ENCODE measurements at regions not wholly inside any gene's neighbourhood (a gene's known extent, or its start where the extent isn't known, plus 50 kb on each side); places are given as distances from the start of the nearest gene placed in this dataset.

- Histone ChIP-seq H2AFZ (ENCODE audit: low read length) (peak overlapping the region; percentile 66), H3K4me1 (ENCODE audit: insufficient read depth, low read length, poor library complexity, severe bottlenecking) (peaks cover 21% of the 10 kb centered on the region), H3K4me3 (ENCODE audit: low read length, poor library complexity, severe bottlenecking) (peak overlapping the region; percentile 21), H3K9me3 (ENCODE audit: insufficient read depth, low read depth, low read length) (no peaks in the 10 kb centered on the region), H3F3A (ENCODE audit: low read depth) (no peaks in the 10 kb centered on the region), H3K27me3 (ENCODE audit: insufficient read depth, low read length, poor library complexity, severe bottlenecking) (no peaks in the 10 kb centered on the region), H3K4me2 (ENCODE audit: low read depth, low read length, poor library complexity, severe bottlenecking) (peak overlapping the region; percentile 32), H3K36me3 (ENCODE audit: insufficient read depth, low read length) (no peaks in the 10 kb centered on the region), H3K79me2 (ENCODE audit: insufficient read depth, low read length) (no peaks in the 10 kb centered on the region), H4K20me1 (ENCODE audit: insufficient read depth, low read length, poor library complexity, severe bottlenecking) (no peaks in the 10 kb centered on the region), H3K9me2 (replicated peaks; ENCODE audit: low read depth, low read length) (no peaks in the 10 kb centered on the region), H3K9ac (ENCODE audit: low read depth, low read length, poor library complexity, severe bottlenecking) (no peak overlapping the region)
- peak; percentile 46; the same call in 1 of the 2 replicates for TF ChIP-seq CTCF (conservative IDR thresholded peaks at IDR 0.05; ENCODE audit: low read length)
- TF ChIP-seq EZH2phosphoT487 (IDR thresholded peaks at IDR 0.05; ENCODE audit: borderline replicate concordance): no peak
Measured at GRCh38 chr2:173462892-173463840, 108.5 kb downstream of the CDCA7 start.

DNA sequence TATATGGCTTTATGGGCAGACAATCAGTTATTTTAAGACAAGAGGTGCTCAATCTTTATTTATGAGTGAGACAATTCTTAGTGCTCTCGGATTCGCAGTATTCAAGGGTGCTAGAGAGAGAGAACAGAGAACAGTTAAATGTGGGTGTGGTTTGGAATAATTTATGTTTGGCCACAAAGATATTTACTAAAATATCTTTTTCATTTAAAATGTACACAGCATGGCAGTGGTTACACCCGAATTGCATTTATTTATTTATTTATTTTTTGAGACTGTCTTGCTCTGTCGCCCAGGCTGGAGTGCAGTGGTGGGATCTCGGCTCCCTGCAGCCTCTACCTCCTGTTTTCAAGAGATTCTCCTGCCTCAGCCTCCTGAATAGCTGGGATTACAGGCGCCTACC is 109.2 kb downstream of the CDCA7 start:
- Histone ChIP-seq H3K4me2 (ENCODE audit: low read depth, low read length, poor library complexity, severe bottlenecking) (no peak overlapping the region), H3K9me3 (ENCODE audit: insufficient read depth, low read depth, low read length) (no peaks in the 10 kb centered on the region)

DNA sequence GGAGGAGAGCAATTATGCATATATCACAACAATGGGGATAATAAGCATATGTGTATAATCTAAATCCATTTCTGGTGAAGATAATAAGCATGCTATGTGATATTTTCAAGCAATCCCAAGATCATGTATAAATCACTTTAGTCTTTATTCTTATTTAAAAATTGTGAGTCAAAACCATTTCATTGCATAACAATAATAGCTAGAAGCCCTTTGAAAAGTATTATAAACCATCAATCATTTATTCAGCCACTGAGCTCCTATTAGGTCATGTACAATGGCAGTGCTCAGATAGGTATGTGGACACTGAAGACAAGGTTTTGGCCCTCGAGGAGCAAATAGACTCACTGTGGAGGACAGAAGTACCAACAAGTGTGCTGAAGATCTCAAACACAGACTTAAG is 113.1 kb downstream of the CDCA7 start:
- H3K9ac ChIP-seq (ENCODE audit: low read depth, low read length, poor library complexity, severe bottlenecking): no peak overlapping the region
- no peaks in the 10 kb centered on the region for H4K20me1 ChIP-seq (ENCODE audit: insufficient read depth, low read length, poor library complexity, severe bottlenecking)
- H3K79me2 ChIP-seq (ENCODE audit: insufficient read depth, low read length): no peaks in the 10 kb centered on the region
- H3K4me1 ChIP-seq (ENCODE audit: insufficient read depth, low read length, poor library complexity, severe bottlenecking): peaks cover 10% of the 10 kb centered on the region
- H3F3A ChIP-seq (ENCODE audit: low read depth): no peaks in the 10 kb centered on the region
- H3K4me3 ChIP-seq (ENCODE audit: low read length, poor library complexity, severe bottlenecking): no peak overlapping the region
- TF ChIP-seq EZH2phosphoT487 (IDR thresholded peaks at IDR 0.05; ENCODE audit: borderline replicate concordance) (no peak), CTCF (conservative IDR thresholded peaks at IDR 0.05; ENCODE audit: low read length) (no peak)
- no peaks in the 10 kb centered on the region for H3K27me3 ChIP-seq (ENCODE audit: insufficient read depth, low read length, poor library complexity, severe bottlenecking)
- H3K36me3 ChIP-seq (ENCODE audit: insufficient read depth, low read length): no peaks in the 10 kb centered on the region
- H3K9me2 ChIP-seq (replicated peaks; ENCODE audit: low read depth, low read length): no peaks in the 10 kb centered on the region
- H3K9me3 ChIP-seq (ENCODE audit: insufficient read depth, low read depth, low read length): no peaks in the 10 kb centered on the region
- H2AFZ ChIP-seq (ENCODE audit: low read length): no peak overlapping the region
- no peak overlapping the region for H3K4me2 ChIP-seq (ENCODE audit: low read depth, low read length, poor library complexity, severe bottlenecking)

More for the DNA sequence above, 109.2 kb downstream of the CDCA7 start:
- H3K27me3 ChIP-seq (ENCODE audit: insufficient read depth, low read length, poor library complexity, severe bottlenecking): no peaks in the 10 kb centered on the region
- H3K9ac ChIP-seq (ENCODE audit: low read depth, low read length, poor library complexity, severe bottlenecking): no peak overlapping the region
- H3K36me3 ChIP-seq (ENCODE audit: insufficient read depth, low read length): no peaks in the 10 kb centered on the region
- TF ChIP-seq CTCF (conservative IDR thresholded peaks at IDR 0.05; ENCODE audit: low read length) (no peak), EZH2phosphoT487 (IDR thresholded peaks at IDR 0.05; ENCODE audit: borderline replicate concordance) (no peak)
- no peaks in the 10 kb centered on the region for H3F3A ChIP-seq (ENCODE audit: low read depth)
- no peak overlapping the region for H3K4me3 ChIP-seq (ENCODE audit: low read length, poor library complexity, severe bottlenecking)
- H4K20me1 ChIP-seq (ENCODE audit: insufficient read depth, low read length, poor library complexity, severe bottlenecking): no peaks in the 10 kb centered on the region
- no peaks in the 10 kb centered on the region for H3K9me2 ChIP-seq (replicated peaks; ENCODE audit: low read depth, low read length)
- H3K79me2 ChIP-seq (ENCODE audit: insufficient read depth, low read length): no peaks in the 10 kb centered on the region
- H3K4me1 ChIP-seq (ENCODE audit: insufficient read depth, low read length, poor library complexity, severe bottlenecking): peaks cover 21% of the 10 kb centered on the region
- 0 out of 2 replicates have a peak overlapping the region, but pooled peaks have one; percentile 66 for H2AFZ ChIP-seq (ENCODE audit: low read length)
